AG10803 (cell line): ENCODE measurements at regions not wholly inside any gene's neighbourhood (a gene's known extent, or its start where the extent isn't known, plus 50 kb on each side); places are given as distances from the start of the nearest gene placed in this dataset.

Experiments
- DNase-seq: peaks from one replicate; pipeline ENCODE4 v3.0.0; 2010; ENCODE audit warnings: low read depth
- H3K4me3 ChIP-seq: 2 replicates; pipeline ENCODE4 v1.5.1; 2011; ENCODE audit warnings: mild to moderate bottlenecking, low read length, control low read depth
- CTCF ChIP-seq: conservative IDR thresholded peaks from 2 replicates; pipeline ENCODE4 v1.5.1; 2011; ENCODE audit warnings: mild to moderate bottlenecking, low read length, control low read depth, inconsistent platforms

- no peak for DNase-seq
- TF ChIP-seq CTCF = no peak
- H3K4me3 ChIP-seq = no peak overlapping the region
Observed at GRCh38 chr10:43955002-43955596, 306.4 kb upstream of the ZNF32 start.

GRCh38 chr10:43953672-43954071 is 305.0 kb upstream of the ZNF32 start:
- DNase-seq = no peak
- no peak overlapping the region for H3K4me3 ChIP-seq
- TF ChIP-seq CTCF = no peak

GRCh38 chr10:43952760-43953159 is 304.1 kb upstream of the ZNF32 start:
- DNase-seq = no peak
- no peak for TF ChIP-seq CTCF
- no peak overlapping the region for H3K4me3 ChIP-seq

- no peak for DNase-seq
- no peak overlapping the region for H3K4me3 ChIP-seq
- TF ChIP-seq CTCF = no peak
Observed at GRCh38 chr10:43949351-43949750, 300.7 kb upstream of the ZNF32 start.

- no peak for DNase-seq
- no peak for TF ChIP-seq CTCF
- H3K4me3 ChIP-seq = no peak overlapping the region
Observed at GRCh38 chr10:43946445-43946844, 297.8 kb upstream of the ZNF32 start.

GRCh38 chr10:43945908-43946307 is 297.2 kb upstream of the ZNF32 start:
- TF ChIP-seq CTCF = no peak
- H3K4me3 ChIP-seq = no peak overlapping the region
- no peak for DNase-seq

- no peak for TF ChIP-seq CTCF
- H3K4me3 ChIP-seq = no peak overlapping the region
- no peak for DNase-seq
Observed at GRCh38 chr10:43945094-43945730, 296.5 kb upstream of the ZNF32 start.
